ENCODE measurements at regions not wholly inside any gene's neighbourhood (a gene's known extent, or its start where the extent isn't known, plus 50 kb on each side); places are given as distances from the start of the nearest gene placed in this dataset.

- H3K4me1 ChIP-seq (ENCODE audit: low read length), result peaks cover 20% of the 10 kb centered on the region
- H3K36me3 ChIP-seq (replicated peaks; ENCODE audit: low read depth, low read length), result no peaks in the 10 kb centered on the region
- H3K79me2 ChIP-seq (ENCODE audit: low read length), result no peaks in the 10 kb centered on the region
- no peak for TF ChIP-seq CTCF (IDR thresholded peaks at IDR 0.05; ENCODE audit: low read depth, low read length)
- no peak for TF ChIP-seq EZH2phosphoT487 (IDR thresholded peaks at IDR 0.05; ENCODE audit: low read depth)
- no peak overlapping the region for H3K9ac ChIP-seq (ENCODE audit: low read length)
- peaks cover 39% of the 10 kb centered on the region for H3K27me3 ChIP-seq (ENCODE audit: low read depth, low read length)
- no peaks in the 10 kb centered on the region for H3K9me3 ChIP-seq (ENCODE audit: insufficient read depth, low read length)
- no peak overlapping the region for H2AFZ ChIP-seq (ENCODE audit: low read depth, low read length)
- peak overlapping the region; percentile 64 for H3K4me2 ChIP-seq (ENCODE audit: low read length)
- peak overlapping the region; percentile 54 for H3K4me3 ChIP-seq (ENCODE audit: low read length)
- no peak overlapping the region for H3K27ac ChIP-seq (ENCODE audit: low read length)
- no peaks in the 10 kb centered on the region for H4K20me1 ChIP-seq (ENCODE audit: insufficient read depth, low read length)
Measured at GRCh38 chr1:112770724-112771123, 55.6 kb upstream of the PPM1J start.

DNA sequence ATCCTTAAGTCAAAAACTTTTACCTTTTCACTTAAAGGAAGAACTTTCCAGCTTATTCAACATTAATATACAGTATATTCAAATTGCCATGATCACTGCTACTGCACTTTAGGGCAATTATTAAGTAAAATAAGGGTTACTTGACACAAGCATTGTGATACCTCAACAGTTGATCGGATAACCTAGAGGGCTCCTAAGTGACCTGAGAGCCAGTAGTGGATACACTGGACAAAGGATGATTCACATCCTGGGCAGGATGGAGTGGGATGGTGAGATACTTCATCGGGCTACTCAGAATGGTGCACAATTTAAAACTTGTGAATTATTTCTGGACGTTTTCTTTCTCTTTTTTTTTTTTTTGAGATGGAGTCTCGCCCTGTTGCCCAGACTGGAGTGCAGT is 54.5 kb upstream of the PPM1J start:
- H3K4me1 ChIP-seq (ENCODE audit: low read length), result peaks cover 20% of the 10 kb centered on the region
- no peak overlapping the region for H2AFZ ChIP-seq (ENCODE audit: low read depth, low read length)
- no peaks in the 10 kb centered on the region for H4K20me1 ChIP-seq (ENCODE audit: insufficient read depth, low read length)
- peak overlapping the region; percentile 64 for H3K4me2 ChIP-seq (ENCODE audit: low read length)
- H3K79me2 ChIP-seq (ENCODE audit: low read length), result no peaks in the 10 kb centered on the region
- H3K9ac ChIP-seq (ENCODE audit: low read length), result no peak overlapping the region
- no peaks in the 10 kb centered on the region for H3K36me3 ChIP-seq (replicated peaks; ENCODE audit: low read depth, low read length)
- TF ChIP-seq EZH2phosphoT487 (IDR thresholded peaks at IDR 0.05; ENCODE audit: low read depth) (no peak), CTCF (IDR thresholded peaks at IDR 0.05; ENCODE audit: low read depth, low read length) (no peak)
- peak overlapping the region; percentile 54; the same call in 1 of the 2 replicates for H3K4me3 ChIP-seq (ENCODE audit: low read length)
- H3K9me3 ChIP-seq (ENCODE audit: insufficient read depth, low read length), result no peaks in the 10 kb centered on the region
- no peak overlapping the region for H3K27ac ChIP-seq (ENCODE audit: low read length)
- peaks cover 43% of the 10 kb centered on the region for H3K27me3 ChIP-seq (ENCODE audit: low read depth, low read length)

GRCh38 chr1:112767646-112768045 is 52.5 kb upstream of the PPM1J start:
- no peak overlapping the region for H3K4me2 ChIP-seq (ENCODE audit: low read length)
- H3K27ac ChIP-seq (ENCODE audit: low read length), result no peak overlapping the region
- H3K9me3 ChIP-seq (ENCODE audit: insufficient read depth, low read length), result no peaks in the 10 kb centered on the region
- H3K4me1 ChIP-seq (ENCODE audit: low read length), result peaks cover 32% of the 10 kb centered on the region
- H2AFZ ChIP-seq (ENCODE audit: low read depth, low read length), result no peak overlapping the region
- H3K27me3 ChIP-seq (ENCODE audit: low read depth, low read length), result peaks cover 44% of the 10 kb centered on the region
- no peak overlapping the region for H3K9ac ChIP-seq (ENCODE audit: low read length)
- no peaks in the 10 kb centered on the region for H3K79me2 ChIP-seq (ENCODE audit: low read length)
- H3K36me3 ChIP-seq (replicated peaks; ENCODE audit: low read depth, low read length), result no peaks in the 10 kb centered on the region
- no peaks in the 10 kb centered on the region for H4K20me1 ChIP-seq (ENCODE audit: insufficient read depth, low read length)
- H3K4me3 ChIP-seq (ENCODE audit: low read length), result no peak overlapping the region
- TF ChIP-seq CTCF (IDR thresholded peaks at IDR 0.05; ENCODE audit: low read depth, low read length) (no peak), EZH2phosphoT487 (IDR thresholded peaks at IDR 0.05; ENCODE audit: low read depth) (no peak)

All from OCI-LY3 (cell line).